CD4-positive, alpha-beta T cell treated with Interleukin-15 for 1 hour (primary cell): ENCODE measurements at regions not wholly inside any gene's neighbourhood (a gene's known extent, or its start where the extent isn't known, plus 50 kb on each side); places are given as distances from the start of the nearest gene placed in this dataset.

Experiments used
- DNase-seq: peaks from one replicate; pipeline ENCODE4 v3.0.0-alpha.2; 2020

- DNase-seq = no peak
These were observed 214.6 kb downstream of the TSN start for GRCh38 chr2:121969766-121970639.

GRCh38 chr2:121972203-121972602 lies 216.8 kb downstream of the TSN start:
- no peak for DNase-seq

GRCh38 chr2:121974897-121975661 lies 219.6 kb downstream of the TSN start:
- peak; percentile 26 for DNase-seq

- DNase-seq = no peak
These were observed 221.5 kb downstream of the TSN start for GRCh38 chr2:121976926-121977325.

GRCh38 chr2:121977326-121977725 lies 221.9 kb downstream of the TSN start:
- no peak for DNase-seq

- DNase-seq = no peak
These were observed 237.2 kb downstream of the TSN start for GRCh38 chr2:121992700-121993099.

GRCh38 chr2:121993682-121994081 lies 238.2 kb downstream of the TSN start:
- no peak for DNase-seq

GRCh38 chr2:121994238-121995206 lies 239.1 kb downstream of the TSN start:
- DNase-seq = no peak

GRCh38 chr2:121998751-121999150 lies 243.3 kb downstream of the TSN start:
- no peak for DNase-seq

GRCh38 chr2:121999264-121999663 lies 243.8 kb downstream of the TSN start:
- no peak for DNase-seq

- no peak for DNase-seq
These were observed 245.3 kb downstream of the TSN start for GRCh38 chr2:122000556-122001340.

GRCh38 chr2:122001441-122001874 lies 246.0 kb downstream of the TSN start:
- no peak for DNase-seq

GRCh38 chr2:122003196-122003940 lies 247.9 kb downstream of the TSN start:
- no peak for DNase-seq

GRCh38 chr2:122007126-122007525 lies 251.7 kb downstream of the TSN start:
- no peak for DNase-seq

- no peak for DNase-seq
These were observed 252.1 kb downstream of the TSN start for GRCh38 chr2:122007577-122007976.

- DNase-seq = no peak
These were observed 254.1 kb downstream of the TSN start for GRCh38 chr2:122009561-122009960.

GRCh38 chr2:122011493-122012270 lies 256.2 kb downstream of the TSN start:
- no peak for DNase-seq

- no peak for DNase-seq
These were observed 263.3 kb downstream of the TSN start for GRCh38 chr2:122018736-122019135.

GRCh38 chr2:122019724-122020123 lies 264.3 kb downstream of the TSN start:
- no peak for DNase-seq

GRCh38 chr2:122020377-122020776 lies 264.9 kb downstream of the TSN start:
- DNase-seq = no peak
